SK-N-SH (cell line): ENCODE measurements at regions not wholly inside any gene's neighbourhood (a gene's known extent, or its start where the extent isn't known, plus 50 kb on each side); places are given as distances from the start of the nearest gene placed in this dataset.

ENCODE experiments used
- CTCF ChIP-seq: fragments of 200-600 bp; sonication (generic); IDR thresholded peaks from 2 replicates; pipeline ENCODE4 v1.6.1; 2017; ENCODE audit warnings: antibody characterized with exemption, mild to moderate bottlenecking, moderate library complexity
- FOSL2 ChIP-seq: IDR thresholded peaks from 2 replicates; pipeline ENCODE4 v1.4.0; 2012; ENCODE audit warnings: low read depth, mild to moderate bottlenecking, moderate library complexity, borderline replicate concordance
- NFIC ChIP-seq: IDR thresholded peaks from 2 replicates; pipeline ENCODE4 v1.4.0; 2012; ENCODE audit warnings: borderline replicate concordance
- REST ChIP-seq: IDR thresholded peaks from 2 replicates; pipeline ENCODE4 v1.6.1; 2012; ENCODE audit warnings: mild to moderate bottlenecking, low read depth, low read length, moderate library complexity

GRCh38 chr4:182085051-182085480 lies 158.1 kb upstream of the TENM3 start:
- TF ChIP-seq CTCF: no peak
- no peak for TF ChIP-seq FOSL2
- no peak for TF ChIP-seq NFIC
- TF ChIP-seq REST: no peak
